ENCODE measurements at regions not wholly inside any gene's neighbourhood (a gene's known extent, or its start where the extent isn't known, plus 50 kb on each side); places are given as distances from the start of the nearest gene placed in this dataset.

- BruUV-seq (replicated peaks), result no TSS peak
- no peak for TF ChIP-seq POLR2AphosphoS5 (IDR thresholded peaks at IDR 0.05; ENCODE audit: insufficient read depth, low read depth, low read length)
- TF ChIP-seq CTCF (IDR thresholded peaks at IDR 0.05; ENCODE audit: extremely low read depth in 1 of 2, insufficient read depth in 1 of 2, low read depth in 1 of 2, low read length in 2 of 2), result no peak
- TF ChIP-seq MYC (IDR thresholded peaks at IDR 0.05; ENCODE audit: low read depth, low read length), result no peak
- no peak for TF ChIP-seq FOS (IDR thresholded peaks at IDR 0.05; ENCODE audit: borderline replicate concordance, insufficient read depth, low read length)
- TF ChIP-seq POLR2A (IDR thresholded peaks at IDR 0.05; ENCODE audit: low read depth, low read length), result no peak
- no peak for TF ChIP-seq EZH2 (IDR thresholded peaks at IDR 0.05; ENCODE audit: borderline replicate concordance, low read depth, low read length, severe bottlenecking)
- TF ChIP-seq JUN (IDR thresholded peaks at IDR 0.05; ENCODE audit: borderline replicate concordance, insufficient read depth, insufficient read length, low read depth), result no peak
- no peak for TF ChIP-seq MAX (IDR thresholded peaks at IDR 0.05; ENCODE audit: insufficient read depth, insufficient read length)
- no peak for TF ChIP-seq GATA2 (IDR thresholded peaks at IDR 0.05; ENCODE audit: insufficient read depth, insufficient read length, low read depth, low read length)
- Histone ChIP-seq H3K4me3 (replicated peaks in 1 of 3; ENCODE audit: insufficient read depth in 1 of 3, low read depth in 1 of 3, low read length in 3 of 3) (no peak overlapping the region), H3K36me3 (ENCODE audit: control insufficient read depth in 2 of 2, extremely low read depth in 1 of 2, insufficient read depth in 2 of 2, low read length in 2 of 2) (no peaks in the 10 kb centered on the region), H3K27me3 (ENCODE audit: control insufficient read depth in 2 of 2, insufficient read depth in 2 of 2, low read length in 2 of 2) (no peaks in the 10 kb centered on the region), H3K27ac (ENCODE audit: insufficient read depth, low read depth, low read length) (no peak overlapping the region), H3K4me2 (ENCODE audit: insufficient read depth, low read length) (no peak overlapping the region), H3K9me3 (replicated peaks; ENCODE audit: control insufficient read depth, insufficient read depth, low read length) (no peaks in the 10 kb centered on the region), H3K9me1 (replicated peaks; ENCODE audit: control insufficient read depth, extremely low read depth, insufficient read depth, low read length) (no peaks in the 10 kb centered on the region), H4K20me1 (replicated peaks; ENCODE audit: control insufficient read depth, extremely low read depth, insufficient read depth, low read length) (no peaks in the 10 kb centered on the region), H3K79me2 (ENCODE audit: control insufficient read depth, insufficient read depth, low read length) (no peaks in the 10 kb centered on the region), H2AFZ (ENCODE audit: low read depth, low read length) (no peak overlapping the region), H3K9ac (replicated peaks; ENCODE audit: extremely low read depth, insufficient read depth, low read length) (no peak overlapping the region), H3K4me1 (ENCODE audit: control insufficient read depth, extremely low read depth, insufficient read depth, low read length) (no peaks in the 10 kb centered on the region)
- DNase-seq (ENCODE audit: low read depth, low spot score) (no peak), FAIRE-seq (no peak)
- POLR2A ChIA-PET, result no interaction called here
- intact Hi-C loops (cut with micrococcal nuclease), result no loop called here
- dilution Hi-C loops (cut with MboI; ENCODE audit: extremely low pct_ligation_motif_present, low sequenced_read_pairs), result no loop called here
- CTCF ChIA-PET, result no interaction called here
Observed at GRCh38 chr12:3968523-3968922, 95.3 kb upstream of the PARP11 start.

Measured in endothelial cell of umbilical vein (primary cell).